GM18508 (cell line): ENCODE measurements at regions not wholly inside any gene's neighbourhood (a gene's known extent, or its start where the extent isn't known, plus 50 kb on each side); places are given as distances from the start of the nearest gene placed in this dataset.
"Not testable (repeated sequence)": the region's sequence is repeated elsewhere in the genome, so short reads cannot be mapped to it uniquely, and the experiment has no call there.

Experiments
- ATAC-seq: cut with Tn5 transposase; IDR thresholded peaks from one replicate; pipeline ENCODE4 v1.9.1; 2021; ENCODE audit warnings: moderate number of reproducible peaks; ENCODE audit not compliant: insufficient read depth, unreplicated experiment

DNA sequence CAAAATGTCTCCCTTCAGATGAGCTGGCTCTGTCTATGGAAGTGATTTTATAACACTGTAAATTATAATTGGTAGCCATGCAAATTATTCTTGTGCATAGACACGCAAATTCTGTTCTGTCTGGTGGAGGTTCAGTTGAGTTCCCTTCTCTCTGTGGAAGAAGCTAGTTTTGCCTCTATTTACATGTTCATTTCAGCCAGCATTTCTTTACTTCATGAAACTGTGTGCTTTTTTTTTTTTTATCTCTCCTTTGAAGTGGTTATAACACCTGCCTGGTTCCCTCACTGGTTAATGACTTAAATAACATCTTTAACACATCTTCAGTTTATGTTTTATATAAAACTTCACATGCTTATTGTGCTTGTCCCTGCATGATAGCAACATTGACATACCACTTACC lies 149.4 kb upstream of the FBXL7 start:
- ATAC-seq = no peak

- no peak for ATAC-seq
These were observed 153.2 kb upstream of the FBXL7 start for GRCh38 chr5:15346738-15347137.

- no peak for ATAC-seq
These were observed 155.0 kb upstream of the FBXL7 start for GRCh38 chr5:15344954-15345353.

DNA sequence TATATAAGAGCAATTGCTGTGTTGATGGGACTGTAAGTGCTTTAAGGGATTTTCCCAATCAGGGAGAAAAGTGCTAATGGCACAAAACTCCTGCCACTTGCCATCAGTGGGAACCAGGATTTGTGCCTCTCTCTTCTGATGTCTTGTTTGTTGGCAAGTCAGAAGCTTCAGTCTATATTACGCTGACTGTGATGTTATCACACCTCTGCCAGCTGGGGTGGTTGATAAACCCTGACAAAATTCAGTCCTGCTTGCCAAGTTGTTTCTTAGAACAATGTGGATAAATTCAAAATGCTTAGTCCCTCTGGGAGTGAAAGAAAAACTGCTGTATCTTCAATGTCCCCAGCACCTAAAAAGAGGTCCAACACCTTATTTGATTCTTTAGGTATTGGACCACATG lies 161.4 kb upstream of the FBXL7 start:
- ATAC-seq = no peak

DNA sequence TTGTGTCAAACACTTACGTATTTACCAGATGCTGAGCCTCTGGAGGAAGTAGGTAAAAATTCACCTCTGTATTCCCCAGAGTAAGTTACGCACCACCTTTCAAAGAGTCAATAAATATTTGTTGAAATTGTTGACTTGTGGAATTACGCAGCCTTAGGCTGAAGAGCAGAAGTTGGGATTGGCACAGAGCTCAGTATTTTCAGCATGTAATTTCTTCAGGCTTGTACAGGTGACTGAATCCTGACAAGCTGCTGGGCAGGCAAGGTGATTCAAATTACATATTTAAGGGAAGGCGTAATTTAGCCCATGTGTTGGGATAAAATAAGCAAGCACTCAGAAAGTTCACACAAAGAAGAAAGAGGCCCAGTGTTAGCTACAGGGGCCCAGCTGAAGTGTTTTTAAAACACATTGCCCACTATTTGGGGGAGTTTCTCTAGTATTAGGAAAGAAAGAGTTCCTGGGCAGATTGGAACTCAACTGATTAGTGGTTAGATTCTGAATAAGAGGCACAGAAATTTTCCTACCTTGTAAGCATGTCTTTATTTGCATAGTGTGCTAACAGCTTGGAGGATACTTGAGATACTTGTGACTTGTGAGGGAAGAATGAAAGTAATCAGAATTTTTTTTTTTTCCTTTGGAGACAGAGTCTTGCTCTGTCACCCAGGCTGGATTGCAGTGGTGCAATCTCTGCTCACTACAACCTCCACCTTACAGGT lies 165.3 kb upstream of the FBXL7 start:
- no peak for ATAC-seq

DNA sequence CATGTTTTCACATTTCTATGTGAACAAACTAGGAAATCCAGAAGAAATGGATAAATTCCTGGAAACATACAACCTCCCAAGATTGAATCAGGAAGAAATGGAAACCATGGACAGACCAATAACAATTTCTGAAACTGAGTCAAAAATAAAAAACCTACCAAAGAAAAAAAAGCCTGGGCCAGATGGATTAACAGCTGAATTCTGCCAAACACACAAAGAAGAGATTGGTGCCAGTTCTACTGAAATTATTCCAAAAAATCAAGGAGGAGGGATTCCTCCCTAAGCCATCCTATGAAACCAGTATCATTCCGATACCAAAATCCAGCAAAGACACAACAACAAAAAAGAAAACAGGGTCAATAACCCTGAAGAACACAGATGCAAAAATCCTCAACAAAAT lies 166.9 kb upstream of the FBXL7 start:
- ATAC-seq = no peak

- ATAC-seq = no peak
These were observed 173.0 kb upstream of the FBXL7 start for GRCh38 chr5:15326932-15327331.

- no peak for ATAC-seq
These were observed 173.5 kb upstream of the FBXL7 start for GRCh38 chr5:15326471-15326870.

DNA sequence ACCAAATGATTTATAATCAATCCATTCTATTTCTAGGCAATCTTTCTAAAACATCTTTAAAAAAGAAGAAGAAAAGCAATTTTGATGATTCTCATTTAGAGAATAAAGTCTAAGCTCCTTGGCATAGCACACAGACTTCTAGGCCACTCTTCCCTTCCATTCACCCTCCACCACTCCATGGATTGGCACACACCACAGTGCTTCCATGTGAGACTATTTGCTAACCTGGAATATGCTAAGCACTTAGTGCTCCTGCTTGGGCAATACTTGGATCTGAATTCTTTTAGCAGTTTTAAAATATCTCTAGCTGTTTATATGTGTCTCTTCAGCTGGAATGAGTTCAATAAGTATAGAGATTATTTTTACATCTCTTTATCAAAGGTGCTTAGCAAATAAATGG lies 177.6 kb upstream of the FBXL7 start:
- no peak for ATAC-seq

GRCh38 chr5:15321776-15322175 lies 178.2 kb upstream of the FBXL7 start:
- ATAC-seq = no peak

DNA sequence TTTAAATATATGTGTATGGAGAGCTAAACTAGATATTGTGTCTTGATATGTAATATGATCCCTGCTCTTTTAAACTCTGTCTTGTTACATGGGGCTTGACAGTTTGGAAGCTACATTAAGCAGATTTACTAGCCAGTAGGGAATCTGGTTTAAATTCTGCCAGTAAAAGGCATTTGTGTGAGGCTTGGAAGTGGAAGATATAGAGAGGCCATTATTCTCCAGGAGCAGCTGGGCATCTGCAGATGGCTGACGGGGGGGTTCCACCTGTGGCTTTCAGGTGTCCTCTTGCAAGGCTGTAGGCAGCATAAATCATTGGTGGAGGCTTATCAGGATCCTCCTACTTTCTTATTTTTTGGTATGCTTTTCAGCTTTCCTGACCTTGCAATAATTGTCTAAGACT lies 179.1 kb upstream of the FBXL7 start:
- no peak for ATAC-seq

DNA sequence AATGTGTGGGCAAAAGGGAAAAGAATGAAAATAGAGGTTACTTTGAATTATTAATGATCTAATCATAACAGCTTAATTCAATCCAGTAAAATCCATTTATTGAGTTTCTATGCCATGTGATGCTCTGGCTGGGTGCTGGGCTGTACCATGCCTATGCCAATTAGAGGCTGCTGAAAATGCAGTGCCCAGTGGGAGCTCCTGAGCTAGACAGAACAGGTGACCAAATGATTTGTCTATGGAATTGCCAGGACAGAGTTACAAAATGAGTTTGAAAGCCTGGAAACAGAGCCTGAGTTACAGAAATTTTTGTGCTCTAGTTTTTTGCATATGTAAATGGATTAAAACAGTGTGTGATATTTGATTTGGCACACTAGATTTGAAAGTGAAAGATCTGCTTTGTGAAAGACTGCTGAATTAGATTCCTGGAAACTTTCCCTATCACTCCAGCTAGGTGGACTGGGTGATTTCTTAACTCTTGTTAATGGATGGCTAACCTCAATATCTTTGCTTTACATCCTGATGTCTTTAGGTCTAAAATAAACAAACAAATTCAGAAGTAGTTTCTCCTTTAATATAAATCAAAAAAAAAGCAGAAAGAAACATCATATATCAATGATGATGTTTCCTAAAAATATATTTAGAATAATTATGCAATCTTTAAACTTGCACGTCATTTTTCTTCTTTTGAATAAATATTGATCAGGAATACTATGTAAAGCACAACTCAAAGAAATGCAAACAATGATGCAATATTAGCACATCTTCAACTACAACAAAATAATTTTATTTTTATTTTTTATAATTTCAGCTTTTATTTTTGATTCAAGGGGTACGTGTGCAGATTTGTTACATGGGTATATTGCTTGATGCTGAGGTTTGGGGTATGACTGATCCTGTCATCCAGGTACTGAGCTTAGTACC lies 194.8 kb upstream of the FBXL7 start:
- ATAC-seq = no peak

DNA sequence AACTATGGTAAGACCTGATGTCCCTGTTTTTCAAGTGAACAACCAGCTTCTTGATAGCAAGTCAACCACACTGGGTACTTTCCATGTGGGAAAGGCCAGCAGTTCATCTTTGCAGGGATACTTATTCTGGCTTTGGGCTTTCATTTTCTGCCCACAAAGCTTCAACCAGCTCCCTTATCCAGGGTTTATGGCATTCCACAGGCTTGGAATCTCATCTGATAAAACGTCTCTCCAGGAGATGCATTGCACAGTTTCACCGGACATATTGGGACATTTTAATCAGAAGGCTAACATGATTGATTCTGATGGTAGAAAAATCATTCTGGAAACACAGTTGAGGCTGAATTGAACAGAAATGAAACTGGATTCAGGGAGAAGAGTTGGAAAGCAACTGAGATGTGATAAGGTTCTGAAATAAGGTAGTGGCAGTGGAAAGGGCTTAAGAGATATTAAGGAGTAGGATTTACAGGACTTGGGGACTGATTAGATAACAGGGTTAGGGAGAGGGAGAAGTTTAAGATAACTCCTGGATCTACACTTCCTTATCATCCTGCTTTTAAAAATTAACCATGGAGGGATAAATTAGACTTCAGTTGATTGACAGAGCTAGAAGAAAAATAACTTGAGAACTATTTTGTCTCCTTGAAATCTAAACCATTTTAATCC lies 195.8 kb upstream of the FBXL7 start:
- no peak for ATAC-seq

DNA sequence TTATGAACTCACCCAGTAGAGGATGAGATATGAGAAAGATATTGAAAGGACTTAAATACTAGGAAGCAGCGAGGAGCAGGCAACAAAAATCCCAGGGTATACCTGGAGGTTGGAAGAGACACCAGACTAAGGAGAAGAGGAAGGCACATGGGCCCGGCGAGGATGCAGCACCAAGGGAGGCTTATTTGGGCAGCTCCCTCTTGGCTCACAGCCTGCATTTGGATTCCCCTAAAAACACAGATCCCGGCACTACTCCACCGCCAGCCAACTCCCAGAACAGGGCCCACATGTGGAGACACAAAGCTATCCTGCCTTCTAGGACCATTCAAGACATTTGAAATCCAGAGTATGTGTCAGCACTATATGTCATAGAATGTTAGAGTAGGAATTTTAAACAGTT lies 199.8 kb upstream of the FBXL7 start:
- no peak for ATAC-seq

DNA sequence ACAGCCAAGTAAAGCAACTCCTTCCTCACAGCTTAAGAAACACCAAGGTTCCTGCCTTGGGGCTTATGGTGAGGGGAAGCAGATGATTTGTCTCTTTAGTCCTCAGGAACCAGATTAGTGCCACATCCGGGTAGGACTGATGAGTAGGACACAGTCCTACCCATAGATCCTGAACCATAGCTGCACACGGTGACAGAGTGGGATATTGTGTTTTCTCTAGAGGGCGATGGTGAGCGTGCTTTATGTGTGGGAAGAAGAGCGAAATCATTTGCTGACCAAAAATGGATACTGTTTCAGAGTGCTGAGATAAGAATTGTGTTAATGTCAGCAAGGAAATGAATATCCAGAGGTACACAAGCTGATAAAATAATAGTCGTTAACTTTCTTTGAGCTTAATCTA lies 209.0 kb upstream of the FBXL7 start:
- ATAC-seq = no peak

GRCh38 chr5:15286650-15287049 lies 213.3 kb upstream of the FBXL7 start:
- no peak for ATAC-seq

- no peak for ATAC-seq
These were observed 213.9 kb upstream of the FBXL7 start for GRCh38 chr5:15285901-15286583.

- ATAC-seq = no peak
These were observed 215.3 kb upstream of the FBXL7 start for GRCh38 chr5:15284706-15285105.

- ATAC-seq = no peak
These were observed 216.9 kb upstream of the FBXL7 start for GRCh38 chr5:15283076-15283475.

- no peak for ATAC-seq
These were observed 217.4 kb upstream of the FBXL7 start for GRCh38 chr5:15282611-15283010.

- not testable (repeated sequence) for ATAC-seq
These were observed 228.4 kb upstream of the FBXL7 start for GRCh38 chr5:15271596-15271995.
